ENCODE measurements at regions not wholly inside any gene's neighbourhood (a gene's known extent, or its start where the extent isn't known, plus 50 kb on each side); places are given as distances from the start of the nearest gene placed in this dataset.

GRCh38 chr2:18503376-18504228, 56.9 kb downstream of the RDH14 start:
- DNase-seq (ENCODE audit: low read depth), result no peak
- H3K4me3 ChIP-seq (ENCODE audit: low read depth, low read length), result no peak overlapping the region
- TF ChIP-seq CTCF (conservative IDR thresholded peaks at IDR 0.05; ENCODE audit: low read depth, low read length), result no peak

GRCh38 chr2:18502142-18502541, 58.3 kb downstream of the RDH14 start:
- no peak overlapping the region for H3K4me3 ChIP-seq (ENCODE audit: low read depth, low read length)
- TF ChIP-seq CTCF (conservative IDR thresholded peaks at IDR 0.05; ENCODE audit: low read depth, low read length), result no peak
- no peak for DNase-seq (ENCODE audit: low read depth)

- no peak overlapping the region for H3K4me3 ChIP-seq (ENCODE audit: low read depth, low read length)
- DNase-seq (ENCODE audit: low read depth), result no peak
- TF ChIP-seq CTCF (conservative IDR thresholded peaks at IDR 0.05; ENCODE audit: low read depth, low read length), result no peak
These were observed 58.7 kb downstream of the RDH14 start for GRCh38 chr2:18501729-18502128.

GRCh38 chr2:18501156-18501555, 59.3 kb downstream of the RDH14 start:
- no peak for TF ChIP-seq CTCF (conservative IDR thresholded peaks at IDR 0.05; ENCODE audit: low read depth, low read length)
- DNase-seq (ENCODE audit: low read depth), result no peak
- no peak overlapping the region for H3K4me3 ChIP-seq (ENCODE audit: low read depth, low read length)

- no peak overlapping the region for H3K4me3 ChIP-seq (ENCODE audit: low read depth, low read length)
- peak; percentile 97 for DNase-seq (ENCODE audit: low read depth)
- no peak for TF ChIP-seq CTCF (conservative IDR thresholded peaks at IDR 0.05; ENCODE audit: low read depth, low read length)
These were observed 60.1 kb downstream of the RDH14 start for GRCh38 chr2:18500333-18500732.

GRCh38 chr2:18498531-18498930, 61.9 kb downstream of the RDH14 start:
- no peak overlapping the region for H3K4me3 ChIP-seq (ENCODE audit: low read depth, low read length)
- peak; percentile 46 for DNase-seq (ENCODE audit: low read depth)
- TF ChIP-seq CTCF (conservative IDR thresholded peaks at IDR 0.05; ENCODE audit: low read depth, low read length), result no peak

- no peak for TF ChIP-seq CTCF (conservative IDR thresholded peaks at IDR 0.05; ENCODE audit: low read depth, low read length)
- H3K4me3 ChIP-seq (ENCODE audit: low read depth, low read length), result no peak overlapping the region
- DNase-seq (ENCODE audit: low read depth), result no peak
These were observed 63.9 kb downstream of the RDH14 start for GRCh38 chr2:18496516-18496915.

Data from choroid plexus epithelial cell (primary cell).